ENCODE measurements at regions not wholly inside any gene's neighbourhood (a gene's known extent, or its start where the extent isn't known, plus 50 kb on each side); places are given as distances from the start of the nearest gene placed in this dataset.
"Not testable (repeated sequence)": the region's sequence is repeated elsewhere in the genome, so short reads cannot be mapped to it uniquely, and the experiment has no call there.

DNA sequence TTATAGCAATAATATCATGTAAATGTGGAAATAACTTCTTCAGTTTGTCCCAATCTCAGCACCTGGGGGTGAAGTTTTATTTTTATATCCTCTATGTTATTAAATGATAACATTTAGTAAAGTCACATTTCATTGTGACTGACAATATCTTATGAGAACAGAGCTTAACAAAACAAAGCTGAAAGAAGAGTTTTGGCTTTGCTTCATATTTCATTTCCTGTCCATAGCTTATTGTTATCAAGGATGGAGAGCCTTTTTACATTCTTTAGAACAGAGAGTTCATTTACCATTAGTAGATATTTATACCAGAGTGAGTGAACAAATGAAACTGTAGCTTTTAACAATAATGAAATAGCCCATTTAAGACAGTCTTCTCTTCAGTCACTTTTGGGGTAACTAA lies 231.9 kb upstream of the SGK1 start:
- DNase-seq = no peak

DNA sequence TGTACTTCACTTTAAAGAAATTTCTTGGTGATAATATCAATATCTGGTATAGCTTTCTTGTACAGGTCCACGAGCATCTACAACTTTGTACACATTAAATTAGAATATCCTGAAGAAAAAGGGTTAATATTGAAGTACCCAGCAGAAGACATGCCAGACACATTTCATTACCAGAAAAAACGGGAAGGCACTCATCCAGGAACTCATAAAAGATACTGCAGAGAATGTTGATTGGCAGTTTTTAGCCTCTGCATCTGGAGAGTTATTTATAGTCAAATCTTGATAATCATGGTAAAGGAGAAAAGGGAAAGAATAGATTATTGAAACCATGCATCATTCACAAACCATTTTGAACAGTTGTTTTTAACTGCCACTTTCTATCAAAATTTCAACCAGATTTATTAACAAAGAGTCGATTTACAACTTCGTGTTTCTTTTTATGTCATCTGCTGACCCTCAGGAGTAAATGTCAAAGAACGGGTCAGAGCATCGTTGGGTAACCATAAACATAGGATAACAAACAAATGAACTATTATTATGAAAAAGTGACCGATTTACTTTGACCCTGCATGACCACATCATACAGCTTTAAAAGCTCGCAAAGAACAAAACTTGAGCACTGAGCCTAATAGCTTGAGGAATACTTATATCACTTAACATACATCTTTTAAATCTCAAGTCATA lies 229.2 kb upstream of the SGK1 start:
- DNase-seq = no peak

DNA sequence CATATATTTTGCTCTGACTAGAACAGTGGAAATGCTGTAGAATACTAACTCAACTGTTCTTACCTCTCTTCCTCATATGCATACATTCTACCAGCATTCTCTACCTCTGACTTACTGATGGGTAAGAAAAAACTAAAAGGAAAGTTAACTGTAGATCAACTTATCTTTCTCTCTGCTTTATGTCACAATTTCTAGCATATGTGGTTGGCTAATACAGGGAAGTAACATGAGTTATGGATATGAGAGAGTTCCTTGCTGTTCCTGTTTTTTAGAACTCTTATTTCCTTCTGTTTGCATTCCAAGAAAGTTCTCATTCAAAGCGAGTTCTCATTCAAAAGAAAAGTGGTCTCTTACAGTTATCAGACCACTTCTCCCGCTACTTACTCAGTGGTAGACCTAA lies 226.8 kb upstream of the SGK1 start:
- DNase-seq = no peak

DNA sequence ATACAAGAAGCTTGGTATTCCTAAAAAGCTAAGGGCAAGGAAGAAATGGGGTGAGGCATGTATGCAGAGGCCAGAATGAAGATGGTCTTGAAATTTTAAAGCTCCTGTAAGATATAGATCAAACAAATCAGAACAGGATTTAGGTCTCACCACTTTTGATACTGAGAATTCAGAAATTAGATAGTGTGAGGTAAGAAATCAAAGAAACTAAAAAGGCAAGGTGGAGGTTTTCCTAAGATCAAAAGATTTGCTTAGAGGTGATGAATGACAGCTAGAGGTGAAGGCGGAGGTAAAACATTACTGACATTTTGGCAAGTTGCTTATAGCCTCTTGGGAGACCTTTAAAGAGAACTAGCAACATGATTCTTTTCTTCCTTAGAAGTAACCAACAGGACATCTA lies 225.2 kb upstream of the SGK1 start:
- DNase-seq = no peak

DNA sequence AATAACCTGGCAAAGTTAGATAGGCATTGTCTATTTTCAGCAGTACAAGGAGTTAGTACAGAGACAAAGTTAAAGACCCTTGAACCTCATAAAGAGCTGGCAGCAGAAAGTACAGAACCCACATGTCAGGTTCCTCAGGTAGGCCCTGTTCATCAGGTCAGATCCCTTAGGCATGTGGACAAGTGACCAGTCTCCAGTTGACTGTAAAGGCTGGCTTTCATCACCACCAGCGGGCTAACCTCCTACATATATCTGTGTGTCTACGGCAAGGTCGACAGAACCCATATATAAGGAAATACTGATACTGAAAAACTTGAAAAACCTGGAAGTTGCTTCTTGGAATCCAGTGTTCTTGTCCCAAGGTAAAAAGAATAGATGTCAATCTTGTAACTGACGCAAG lies 223.1 kb upstream of the SGK1 start:
- DNase-seq = no peak

DNA sequence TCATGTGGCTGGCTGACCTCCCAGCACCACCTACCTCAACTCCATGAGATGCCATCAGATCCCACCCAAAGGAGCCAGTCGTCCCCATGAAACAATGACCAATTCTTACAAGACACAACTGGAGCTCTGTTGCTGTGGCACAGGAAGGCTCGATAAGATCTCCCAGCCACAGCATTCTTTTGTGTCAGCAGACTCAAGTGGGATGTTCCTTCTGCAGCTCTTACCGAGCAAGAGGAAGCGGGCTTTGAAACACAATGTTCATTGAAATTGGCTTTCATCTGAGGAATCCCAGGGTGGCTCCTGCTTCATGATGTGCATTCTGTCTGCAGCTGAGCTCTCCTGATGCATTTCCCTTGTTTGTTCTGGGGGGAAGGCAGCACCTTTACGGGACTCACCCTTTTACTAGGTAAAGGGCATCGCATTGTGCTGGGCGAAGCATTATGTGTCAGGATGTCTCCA lies 222.0 kb upstream of the SGK1 start:
- DNase-seq = no peak

DNA sequence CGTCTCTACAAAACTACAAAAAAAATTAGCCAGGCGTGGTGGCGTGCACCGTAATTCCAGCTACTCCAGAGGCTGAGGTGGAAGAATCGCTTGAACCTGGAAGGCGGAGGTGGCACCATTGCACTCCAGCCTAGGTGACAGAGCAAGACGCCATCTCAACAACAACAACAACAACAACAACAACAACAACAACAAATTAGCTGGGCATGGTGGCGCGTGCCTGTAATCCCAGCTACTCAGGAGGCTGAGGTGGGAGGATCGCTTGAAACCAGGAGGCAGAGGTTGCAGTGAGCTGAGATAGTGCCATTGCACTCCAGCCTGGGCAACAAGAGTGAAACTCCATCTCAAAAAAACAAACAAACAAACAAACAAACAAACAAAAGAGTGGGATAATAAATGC lies 219.9 kb upstream of the SGK1 start:
- DNase-seq = not testable (repeated sequence)

DNA sequence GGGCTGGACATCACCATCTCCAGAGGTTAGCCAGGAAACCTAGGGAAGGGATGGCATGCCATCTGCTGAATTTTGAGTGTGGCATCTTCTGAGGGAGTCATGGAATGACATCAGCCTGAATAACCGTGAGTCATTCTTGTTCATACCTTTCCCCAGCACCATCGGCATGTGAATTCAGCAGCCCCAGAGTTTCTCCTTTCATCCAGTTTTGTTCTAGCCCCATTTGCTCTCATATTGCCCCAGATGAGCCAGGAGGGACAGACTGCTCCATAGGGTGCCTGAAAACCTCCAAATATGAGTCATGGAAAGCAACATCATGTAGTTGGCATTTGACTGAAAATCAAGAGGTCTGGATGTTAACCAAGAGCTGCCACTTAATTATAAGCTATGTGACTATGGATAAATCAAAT lies 219.2 kb upstream of the SGK1 start:
- no peak for DNase-seq

DNA sequence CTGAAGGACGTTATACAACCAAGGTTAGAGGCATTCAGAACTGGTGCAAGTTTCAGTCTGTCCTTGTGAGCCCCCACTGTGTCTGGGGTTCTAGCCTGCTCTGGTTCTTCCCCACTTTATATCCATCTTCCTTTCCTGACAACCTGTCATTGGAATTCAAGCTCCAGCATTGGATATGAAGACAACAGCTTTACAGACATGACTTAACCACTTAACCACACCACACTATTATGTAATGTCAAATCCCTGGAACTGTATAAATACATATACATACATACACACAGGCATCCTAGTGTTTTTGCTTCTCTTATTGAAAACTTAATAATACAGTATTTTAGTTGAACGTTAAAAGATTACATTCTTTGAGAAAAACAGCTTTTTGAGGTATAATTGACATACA lies 217.9 kb upstream of the SGK1 start:
- no peak for DNase-seq

DNA sequence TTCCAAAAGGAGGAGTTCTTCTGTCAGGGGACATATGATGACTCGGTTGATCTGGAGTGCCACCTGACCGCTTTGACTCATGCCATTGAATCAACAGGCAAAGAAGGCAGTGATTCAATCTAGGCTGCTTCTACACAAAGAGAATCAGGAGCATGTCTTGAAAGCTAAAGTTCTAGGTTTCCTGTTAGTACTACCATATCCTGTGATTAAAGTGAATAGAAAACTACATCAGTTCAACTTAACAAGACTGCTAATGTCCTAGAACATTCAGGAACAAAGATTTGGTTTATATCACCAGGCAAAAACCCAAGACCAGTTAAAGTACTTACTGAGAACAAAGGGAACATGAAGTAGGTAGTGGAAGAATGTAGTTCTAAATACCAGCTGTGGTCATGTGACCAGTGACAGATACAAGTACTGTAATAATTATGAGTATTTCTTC lies 216.8 kb upstream of the SGK1 start:
- DNase-seq = no peak

DNA sequence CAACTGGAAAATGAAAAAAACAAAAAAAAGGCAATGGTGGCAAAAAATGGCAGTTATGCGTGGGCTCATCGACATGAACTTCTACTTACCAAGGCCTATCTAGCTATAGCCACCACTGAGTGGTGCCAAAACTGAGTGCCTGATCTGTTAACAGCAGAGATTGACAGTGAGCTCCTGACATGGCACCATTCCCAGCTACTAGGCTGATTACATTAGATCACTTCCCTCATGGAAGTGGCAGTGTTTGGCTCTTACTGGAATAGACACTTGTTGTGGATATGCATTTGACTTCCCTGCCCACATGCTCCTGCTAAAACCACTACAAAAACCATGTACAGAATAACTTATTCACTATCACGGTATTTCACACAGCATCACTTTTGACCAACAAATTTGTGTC lies 216.1 kb upstream of the SGK1 start:
- DNase-seq = no peak

DNA sequence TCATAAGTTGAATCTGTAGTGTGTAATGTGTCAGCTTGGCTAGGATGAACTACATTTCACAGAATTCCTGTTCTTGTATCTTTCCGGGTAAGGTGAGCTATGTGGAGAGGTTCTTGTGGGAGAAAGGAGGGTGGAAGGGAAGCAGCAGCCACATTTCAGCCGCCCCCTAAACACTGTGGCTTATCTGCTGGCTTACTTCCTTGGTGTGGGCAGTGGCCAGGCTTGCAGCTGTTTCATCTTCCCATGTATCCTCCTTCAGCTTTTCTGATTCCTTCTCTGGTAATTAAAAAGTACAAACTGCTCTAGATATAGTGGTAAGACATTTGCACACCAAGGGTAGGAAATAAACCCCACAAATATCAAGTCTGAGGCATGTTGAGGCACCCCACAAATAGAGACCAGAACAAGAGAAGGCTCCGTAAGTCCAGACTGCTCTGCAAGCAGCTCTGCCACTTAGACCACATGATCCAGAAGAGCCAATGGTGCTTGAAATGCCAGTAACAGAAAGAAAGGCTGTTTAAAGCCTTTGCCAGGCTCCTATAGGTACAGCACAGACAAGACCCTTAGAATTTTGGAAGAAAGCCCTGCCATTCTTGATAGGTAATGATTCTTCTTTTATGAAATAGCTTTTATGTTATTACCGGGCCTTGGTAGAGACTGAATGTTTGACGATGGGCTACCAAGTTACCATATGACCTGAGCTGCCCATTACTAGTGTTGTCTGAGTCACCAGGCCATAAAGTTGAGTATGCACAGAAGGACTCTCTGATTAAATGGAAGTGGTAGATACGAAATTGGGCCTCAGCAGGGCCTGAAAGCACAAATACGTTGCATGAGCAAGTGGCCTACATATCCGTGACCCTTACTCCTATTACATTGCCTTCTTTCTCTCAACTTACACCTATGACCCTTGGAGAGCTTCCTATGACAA lies 215.0 kb upstream of the SGK1 start:
- DNase-seq = no peak

DNA sequence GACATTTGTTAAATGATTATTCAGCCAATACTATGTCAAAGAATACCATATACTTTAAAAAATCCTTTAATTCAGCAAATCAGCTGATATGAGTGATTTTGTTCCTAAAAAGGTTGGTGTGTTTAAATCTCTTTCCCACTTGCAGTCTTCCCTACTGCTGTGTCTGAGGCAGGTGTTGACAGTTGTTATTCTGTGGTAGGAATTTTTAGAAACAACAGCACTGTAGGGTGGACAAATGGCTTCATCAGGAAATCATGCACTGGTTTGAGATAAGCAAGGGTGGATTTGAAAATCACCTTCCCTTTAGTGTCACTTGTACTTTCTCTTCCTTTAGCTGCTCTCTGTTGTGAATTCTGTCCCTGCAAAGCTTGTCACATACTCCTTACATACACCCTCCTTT lies 213.7 kb upstream of the SGK1 start:
- DNase-seq = no peak

DNA sequence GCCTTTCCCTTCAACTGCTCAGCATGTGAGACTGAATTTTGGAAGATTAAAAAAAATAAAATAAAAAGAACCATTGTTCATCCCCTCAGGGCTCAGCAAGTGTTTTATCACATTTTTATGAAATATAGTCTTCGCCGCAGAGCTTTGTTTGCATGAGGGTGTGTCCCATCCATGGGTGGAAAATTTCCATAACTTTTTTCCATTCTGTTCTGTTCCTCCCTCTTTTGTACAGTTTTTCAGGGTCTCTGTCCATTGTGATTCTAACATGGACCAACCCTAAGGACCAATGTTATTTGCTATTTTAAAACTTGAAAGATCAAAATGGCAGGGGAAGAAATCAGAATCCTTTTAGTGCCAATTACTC lies 213.3 kb upstream of the SGK1 start:
- DNase-seq = no peak

DNA sequence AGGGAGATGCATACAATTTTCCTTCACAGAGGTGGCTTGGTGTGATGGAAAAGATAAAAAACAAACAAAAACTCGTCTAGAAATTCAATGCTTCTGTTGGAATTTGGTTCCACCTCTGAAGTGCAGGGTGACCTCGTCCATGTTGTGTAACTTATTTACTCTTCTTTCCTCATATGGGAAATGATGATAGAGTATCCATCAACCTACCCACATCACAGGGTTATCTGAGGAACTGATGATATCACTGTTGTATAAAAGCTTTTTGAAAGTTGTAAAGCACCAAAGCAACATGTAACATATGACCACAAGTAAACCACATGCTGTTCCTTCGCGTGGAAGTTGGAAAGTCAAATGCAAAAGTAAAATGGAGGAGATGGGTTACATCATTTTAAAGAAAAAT lies 212.0 kb upstream of the SGK1 start:
- DNase-seq = peak; percentile 10 to 17

DNA sequence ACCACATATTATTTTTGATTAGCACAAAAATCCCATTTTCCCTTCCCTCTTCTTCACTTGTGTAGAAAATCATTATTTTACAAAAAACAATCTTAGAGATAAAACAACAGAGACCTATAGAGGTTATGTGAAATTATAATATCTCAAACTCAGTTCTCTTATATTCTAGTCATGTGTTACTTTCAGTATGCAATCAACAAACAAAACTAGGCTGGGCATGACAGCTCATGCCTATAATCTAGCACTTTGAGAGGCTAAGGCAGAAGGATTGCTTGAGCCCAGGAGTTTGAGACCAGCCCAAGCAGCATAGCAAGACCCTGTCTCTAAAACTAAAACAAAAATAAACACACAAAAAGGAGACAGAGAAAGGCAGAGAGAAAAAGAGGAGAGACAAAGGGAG lies 211.4 kb upstream of the SGK1 start:
- no peak for DNase-seq

DNA sequence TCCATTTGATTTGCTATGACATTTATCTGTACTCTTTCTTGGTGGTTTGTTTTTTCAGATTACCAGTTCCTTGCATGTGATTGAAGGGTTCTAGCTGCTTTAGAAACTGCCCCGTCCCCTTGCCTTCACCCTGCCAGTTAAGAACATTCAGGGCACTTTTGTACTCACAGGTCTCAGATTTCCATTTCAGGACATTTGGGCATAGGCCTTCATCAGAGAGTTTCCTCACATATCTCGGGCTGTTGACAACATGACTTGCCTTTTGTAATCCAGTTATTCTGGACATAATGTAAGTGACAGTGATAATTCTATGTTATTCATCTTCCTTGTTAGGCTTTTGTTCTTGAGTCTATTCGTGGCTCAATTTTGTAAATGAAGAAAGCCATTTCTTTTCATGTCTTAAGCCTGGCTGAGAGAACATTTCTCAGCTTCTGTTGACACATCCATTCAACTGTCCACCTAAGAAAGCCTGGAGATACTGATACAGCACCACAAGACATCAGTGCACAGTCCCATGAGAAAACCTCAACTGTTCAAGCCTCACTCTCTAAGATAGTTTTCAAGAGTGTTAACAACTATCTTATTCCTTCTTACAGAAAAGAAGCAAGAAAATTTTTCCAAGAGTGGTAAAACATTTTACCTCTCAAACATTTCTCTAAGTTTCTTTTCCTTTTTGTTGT lies 209.3 kb upstream of the SGK1 start:
- DNase-seq = no peak

DNA sequence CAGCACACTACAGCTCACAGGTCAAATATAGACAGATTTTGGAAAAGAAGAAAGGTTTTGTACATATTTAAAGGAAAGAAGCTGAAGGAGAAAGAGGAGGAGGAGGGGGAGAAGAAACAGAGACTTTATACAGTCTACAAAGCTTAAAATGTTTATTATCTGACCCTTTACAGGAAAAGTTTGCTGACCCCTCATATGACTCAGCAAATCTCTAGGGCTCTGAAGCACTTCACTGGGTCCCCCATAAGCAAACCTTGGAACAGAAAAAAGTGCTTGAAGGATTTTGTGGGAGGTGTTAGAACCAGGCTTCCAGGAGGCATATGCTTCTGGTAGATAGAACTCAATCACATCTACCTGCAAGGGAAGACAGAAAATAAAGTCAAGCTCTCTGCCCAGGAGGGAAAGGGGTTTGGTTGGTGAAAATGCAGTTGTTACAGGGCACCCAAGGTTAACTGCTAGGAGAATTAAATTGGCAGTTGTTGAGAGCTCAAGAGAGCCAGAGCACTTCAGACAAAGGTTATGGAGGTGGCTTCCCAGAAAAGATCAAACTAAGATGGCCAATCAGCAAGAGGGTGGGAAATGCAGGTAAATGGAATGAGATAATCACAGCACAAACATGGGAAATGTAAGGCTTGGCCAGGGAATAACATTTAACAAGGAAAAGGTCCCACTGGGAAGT lies 207.4 kb upstream of the SGK1 start:
- DNase-seq = no peak

DNA sequence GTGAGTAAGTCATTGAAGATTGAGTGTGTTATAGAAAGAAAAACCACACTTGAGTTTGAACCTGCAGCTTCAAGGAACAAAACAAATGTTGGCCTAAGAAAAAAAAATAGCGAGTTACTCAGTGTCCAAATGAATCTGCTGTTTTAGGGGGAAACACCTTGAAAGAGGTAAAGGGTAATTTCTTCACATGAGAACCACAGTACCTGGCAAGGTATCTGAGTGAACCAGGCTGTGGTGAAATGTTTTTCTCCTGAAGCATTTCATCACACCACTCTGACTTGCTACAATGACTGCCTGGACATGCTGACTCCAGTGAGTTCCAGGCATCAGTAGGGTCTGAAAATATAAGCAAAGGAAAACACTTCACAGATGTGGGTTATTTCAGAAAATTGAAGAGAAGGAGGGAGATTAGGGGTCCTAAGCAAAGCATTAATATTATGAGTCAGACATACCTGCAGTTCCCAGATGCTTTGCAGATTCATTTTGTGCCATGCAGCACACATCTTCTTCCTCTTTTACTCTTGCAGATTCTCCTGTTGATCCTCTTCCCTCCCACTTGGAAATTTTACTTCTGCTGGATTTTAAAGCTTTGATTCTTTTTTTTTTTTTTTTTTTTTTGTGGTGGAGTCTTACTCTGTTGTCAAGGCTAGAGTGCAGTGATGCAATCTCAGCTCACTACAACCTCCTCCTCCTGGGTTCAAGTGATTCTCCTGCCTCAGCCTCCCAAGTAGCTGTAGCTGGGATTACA lies 206.2 kb upstream of the SGK1 start:
- no peak for DNase-seq

DNA sequence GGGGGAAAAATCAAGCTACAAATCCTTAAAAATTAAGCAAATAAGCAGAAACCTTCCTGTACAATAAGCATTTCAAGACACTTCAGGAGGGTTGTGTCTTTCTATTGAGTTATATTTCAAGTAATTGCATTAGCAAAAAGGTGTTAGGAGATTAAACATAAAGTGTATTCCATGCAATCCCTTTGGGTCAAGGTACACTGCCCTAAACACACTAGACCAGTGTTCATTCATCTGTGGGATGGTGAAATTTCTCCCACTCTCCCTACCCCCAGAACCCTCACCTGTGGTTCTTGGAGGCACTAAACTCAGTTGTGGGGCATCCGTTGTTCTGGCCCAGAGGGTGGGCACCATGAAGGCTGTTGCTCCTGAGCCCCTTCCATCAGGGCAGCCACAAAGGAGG lies 205.1 kb upstream of the SGK1 start:
- no peak for DNase-seq

DNA sequence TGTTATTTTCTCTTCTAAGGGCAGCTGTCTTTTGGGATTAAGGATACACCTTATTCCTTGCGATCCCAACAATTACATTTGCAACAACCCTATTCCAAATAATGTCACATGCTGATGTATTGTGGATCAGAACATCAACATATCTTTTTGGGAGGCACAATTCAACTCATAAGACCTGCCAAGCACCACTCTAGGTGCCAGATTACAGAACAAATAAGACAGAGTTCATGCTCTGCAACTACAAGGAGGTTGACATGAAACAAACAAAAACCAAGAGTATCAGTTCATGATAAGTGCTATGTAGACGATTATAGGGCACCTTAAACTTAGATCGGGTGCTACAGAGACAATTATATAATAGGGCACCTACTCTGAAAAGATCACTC lies 203.2 kb upstream of the SGK1 start:
- no peak for DNase-seq
